Erythroblast (primary cell): ENCODE measurements at regions not wholly inside any gene's neighbourhood (a gene's known extent, or its start where the extent isn't known, plus 50 kb on each side); places are given as distances from the start of the nearest gene placed in this dataset.

Experiments
- GATA1 ChIP-seq: IDR thresholded peaks from 2 replicates; pipeline ENCODE4 v1.6.1; 2011; ENCODE audit warnings: low read depth, mild to moderate bottlenecking, control low read depth, low read length, moderate library complexity
- POLR2A ChIP-seq: IDR thresholded peaks from 2 replicates; pipeline ENCODE4 v1.6.1; 2011; ENCODE audit warnings: mild to moderate bottlenecking, low read length

- TF ChIP-seq POLR2A (no peak), GATA1 (no peak)
Measured at GRCh38 chr13:31890946-31891345, 140.6 kb upstream of the FRY start.
